SIG-M5 treated with dmso at 0.1 percent for 504 hours (cell line): ENCODE measurements at regions not wholly inside any gene's neighbourhood (a gene's known extent, or its start where the extent isn't known, plus 50 kb on each side); places are given as distances from the start of the nearest gene placed in this dataset.
"Not testable (repeated sequence)": the region's sequence is repeated elsewhere in the genome, so short reads cannot be mapped to it uniquely, and the experiment has no call there.

Experiments
- DNase-seq: peaks from one replicate; lab custom pipeline; 2025; ENCODE audit not compliant: unreplicated experiment; lab: John Stamatoyannopoulos, UW

- DNase-seq: no peak
These were observed 748.6 kb upstream of the HS3ST5 start for GRCh38 chr6:115091461-115091860.

- DNase-seq: no peak
These were observed 735.7 kb upstream of the HS3ST5 start for GRCh38 chr6:115078555-115078954.

GRCh38 chr6:115071962-115072361 is 729.1 kb upstream of the HS3ST5 start:
- DNase-seq: no peak

GRCh38 chr6:115067690-115068447 is 725.0 kb upstream of the HS3ST5 start:
- no peak for DNase-seq

GRCh38 chr6:115064680-115065079 is 721.9 kb upstream of the HS3ST5 start:
- DNase-seq: no peak

- no peak for DNase-seq
These were observed 717.8 kb upstream of the HS3ST5 start for GRCh38 chr6:115060581-115060980.

- DNase-seq: no peak
These were observed 715.8 kb upstream of the HS3ST5 start for GRCh38 chr6:115058414-115059211.

GRCh38 chr6:115055579-115055978 is 712.8 kb upstream of the HS3ST5 start:
- no peak for DNase-seq

- not testable (repeated sequence) for DNase-seq
These were observed 711.4 kb upstream of the HS3ST5 start for GRCh38 chr6:115054242-115054641.

- DNase-seq: no peak
These were observed 710.5 kb upstream of the HS3ST5 start for GRCh38 chr6:115053169-115053860.

- no peak for DNase-seq
These were observed 673.8 kb upstream of the HS3ST5 start for GRCh38 chr6:115016593-115016992.

- DNase-seq: no peak
These were observed 662.2 kb upstream of the HS3ST5 start for GRCh38 chr6:115004982-115005381.

- DNase-seq: no peak
These were observed 661.4 kb upstream of the HS3ST5 start for GRCh38 chr6:115004204-115004603.

GRCh38 chr6:115001731-115002350 is 659.0 kb upstream of the HS3ST5 start:
- DNase-seq: no peak

- no peak for DNase-seq
These were observed 657.9 kb upstream of the HS3ST5 start for GRCh38 chr6:115000736-115001135.

- DNase-seq: no peak
These were observed 655.7 kb upstream of the HS3ST5 start for GRCh38 chr6:114998492-114998891.

- no peak for DNase-seq
These were observed 655.0 kb upstream of the HS3ST5 start for GRCh38 chr6:114997813-114998292.

- DNase-seq: no peak
These were observed 652.7 kb upstream of the HS3ST5 start for GRCh38 chr6:114995526-114995925.

GRCh38 chr6:114989279-114989964 is 646.6 kb upstream of the HS3ST5 start:
- no peak for DNase-seq

- peak; percentile 1 for DNase-seq
These were observed 644.5 kb upstream of the HS3ST5 start for GRCh38 chr6:114987281-114987680.

- no peak for DNase-seq
These were observed 612.5 kb upstream of the HS3ST5 start for GRCh38 chr6:114955363-114955762.
